Neural cell (in vitro differentiated cells): ENCODE measurements at regions not wholly inside any gene's neighbourhood (a gene's known extent, or its start where the extent isn't known, plus 50 kb on each side); places are given as distances from the start of the nearest gene placed in this dataset.

Experiments
- H2AFZ ChIP-seq: fragments of 200-600, 300-800 bp; sonication (generic), shearing (Covaris generic); 2 replicates; pipeline ENCODE4 v1.6.0; 2014; ENCODE audit warnings: low read depth, mild to moderate bottlenecking, antibody characterized with exemption, low read length, moderate library complexity
- H3F3A ChIP-seq: fragments of 200-600 bp; shearing (Covaris generic); 2 replicates; pipeline ENCODE4 v1.6.1; 2016; ENCODE audit warnings: mild to moderate bottlenecking, moderate library complexity, mixed read lengths, antibody characterized with exemption, low read length; ENCODE audit not compliant: insufficient read depth, poor library complexity, severe bottlenecking
- H3K27ac ChIP-seq: fragments of 200-600, 300-800 bp; sonication (generic), shearing (Covaris generic); 2 replicates; pipeline ENCODE4 v1.5.1; 2014; ENCODE audit warnings: mild to moderate bottlenecking, low read length, moderate library complexity
- H3K27me3 ChIP-seq: fragments of 300-800, 200-600 bp; sonication (generic), shearing (Covaris generic); 2 replicates; pipeline ENCODE4 v1.6.0; 2014; ENCODE audit warnings: mild to moderate bottlenecking, low read depth, low read length, moderate library complexity; ENCODE audit not compliant: insufficient read depth
- H3K36me3 ChIP-seq: fragments of 300-800, 200-600 bp; sonication (generic), shearing (Covaris generic); 2 replicates; pipeline ENCODE4 v1.5.1; 2014; ENCODE audit warnings: mild to moderate bottlenecking, antibody characterized with exemption, low read length, moderate library complexity; ENCODE audit not compliant: insufficient read depth
- H3K4me2 ChIP-seq: fragments of 300-800, 200-600 bp; sonication (generic), shearing (Covaris generic); 2 replicates; pipeline ENCODE4 v1.6.0; 2014; ENCODE audit warnings: mild to moderate bottlenecking, low read length
- H3K4me3 ChIP-seq: fragments of 300-800, 200-600 bp; sonication (generic), shearing (Covaris generic); 2 replicates; pipeline ENCODE4 v1.5.1; 2014; ENCODE audit warnings: mild to moderate bottlenecking, low read length, moderate library complexity
- H3K79me2 ChIP-seq: fragments of 200-600 bp; shearing (Covaris generic); replicated peaks from 2 replicates; pipeline ENCODE4 v1.6.0; 2014; ENCODE audit warnings: mild to moderate bottlenecking, low read length, moderate library complexity; ENCODE audit not compliant: insufficient read depth
- H3K9ac ChIP-seq: fragments of 300-800, 200-600 bp; sonication (generic), shearing (Covaris generic); 2 replicates; pipeline ENCODE4 v1.6.1; 2016; ENCODE audit warnings: mild to moderate bottlenecking, low read length, mixed read lengths
- H3K9me2 ChIP-seq: fragments of 200-600 bp; shearing (Covaris generic); 2 replicates; pipeline ENCODE4 v1.6.1; 2016; ENCODE audit warnings: mild to moderate bottlenecking, low read length, mixed read lengths; ENCODE audit not compliant: insufficient read depth
- H3K9me3 ChIP-seq: fragments of 200-600, 300-800 bp; sonication (generic), shearing (Covaris generic); 2 replicates; pipeline ENCODE4 v1.6.1; 2016; ENCODE audit warnings: mild to moderate bottlenecking, mixed run types, low read length, moderate library complexity, mixed read lengths
- H4K20me1 ChIP-seq: fragments of 200-600 bp; shearing (Covaris generic); 2 replicates; pipeline ENCODE4 v1.6.1; 2016; ENCODE audit warnings: mild to moderate bottlenecking, mixed run types; ENCODE audit not compliant: insufficient read depth
- CTCF ChIP-seq: fragments of 450-650 bp; IDR thresholded peaks from 2 replicates; pipeline ENCODE4 v1.5.1; 2014; ENCODE audit warnings: antibody characterized with exemption, mild to moderate bottlenecking, moderate library complexity; ENCODE audit not compliant: poor library complexity, severe bottlenecking
- EP300 ChIP-seq: fragments of 450-650 bp; conservative IDR thresholded peaks from 2 replicates; pipeline ENCODE4 v1.6.1; 2014; ENCODE audit warnings: antibody characterized with exemption, mild to moderate bottlenecking, moderate library complexity; ENCODE audit not compliant: poor library complexity, severe bottlenecking
- EZH2 ChIP-seq: fragments of 200-600, 300-800 bp; shearing (Covaris generic), sonication (generic); IDR thresholded peaks from 2 replicates; pipeline ENCODE4 v1.6.1; 2014; ENCODE audit warnings: antibody characterized with exemption, low read length, borderline replicate concordance, mild to moderate bottlenecking; ENCODE audit not compliant: insufficient read depth, poor library complexity, severe bottlenecking
- MXI1 ChIP-seq: fragments of 450-650 bp; conservative IDR thresholded peaks from 2 replicates; pipeline ENCODE4 v1.6.1; 2014; ENCODE audit warnings: antibody characterized with exemption, mild to moderate bottlenecking; ENCODE audit not compliant: poor library complexity, severe bottlenecking
- POLR2AphosphoS5 ChIP-seq: IDR thresholded peaks from 2 replicates; pipeline ENCODE4 v1.6.1; 2012
- RAD21 ChIP-seq: fragments of 450-650 bp; conservative IDR thresholded peaks from 2 replicates; pipeline ENCODE4 v1.6.1; 2014; ENCODE audit warnings: antibody characterized with exemption, mild to moderate bottlenecking, moderate library complexity
- REST ChIP-seq: IDR thresholded peaks from 2 replicates; pipeline ENCODE4 v1.6.1; 2012; ENCODE audit warnings: borderline replicate concordance
- SMC3 ChIP-seq: fragments of 450-650 bp; conservative IDR thresholded peaks from 2 replicates; pipeline ENCODE4 v1.6.1; 2014; ENCODE audit warnings: antibody characterized with exemption, mild to moderate bottlenecking, moderate library complexity; ENCODE audit not compliant: poor library complexity
- TAF1 ChIP-seq: IDR thresholded peaks from 2 replicates; pipeline ENCODE4 v1.6.1; 2012; ENCODE audit warnings: low read depth

GRCh38 chr2:176412136-176412535, 142.9 kb downstream of the MTX2 start:
- Histone ChIP-seq H3K9me3 (no peaks in the 10 kb centered on the region), H3K4me3 (no peak overlapping the region), H3K36me3 (no peaks in the 10 kb centered on the region), H3K9ac (no peak overlapping the region), H3K4me2 (no peak overlapping the region), H3F3A (no peaks in the 10 kb centered on the region), H3K27me3 (no peaks in the 10 kb centered on the region), H3K79me2 (no peaks in the 10 kb centered on the region), H2AFZ (no peak overlapping the region), H4K20me1 (no peaks in the 10 kb centered on the region), H3K27ac (no peak overlapping the region), H3K9me2 (no peaks in the 10 kb centered on the region)
- TF ChIP-seq RAD21 (no peak), POLR2AphosphoS5 (no peak), EP300 (no peak), CTCF (no peak), SMC3 (no peak), TAF1 (no peak), MXI1 (no peak), EZH2 (no peak), REST (no peak)

GRCh38 chr2:176413786-176414185, 144.5 kb downstream of the MTX2 start:
- Histone ChIP-seq H3K9ac (no peak overlapping the region), H3K9me3 (no peaks in the 10 kb centered on the region), H3K79me2 (no peaks in the 10 kb centered on the region), H2AFZ (no peak overlapping the region), H3K4me2 (no peak overlapping the region), H3F3A (no peaks in the 10 kb centered on the region), H3K27ac (no peak overlapping the region), H3K36me3 (no peaks in the 10 kb centered on the region), H4K20me1 (no peaks in the 10 kb centered on the region), H3K4me3 (no peak overlapping the region), H3K9me2 (no peaks in the 10 kb centered on the region), H3K27me3 (no peaks in the 10 kb centered on the region)
- TF ChIP-seq RAD21 (no peak), REST (no peak), CTCF (no peak), EP300 (no peak), MXI1 (no peak), SMC3 (no peak), POLR2AphosphoS5 (no peak), EZH2 (no peak), TAF1 (no peak)
